Left lung (tissue), 4 donors: ENCODE measurements at regions not wholly inside any gene's neighbourhood (a gene's known extent, or its start where the extent isn't known, plus 50 kb on each side); places are given as distances from the start of the nearest gene placed in this dataset.

ENCODE experiments used
- ATAC-seq: fragments of 200-7000 bp; cut with Tn5 transposase; one replicate; pipeline ENCODE4 v1.9.1; 2020; ENCODE audit warnings: moderate library complexity
- DNase-seq, 4 donors: peaks; one replicate each; pipeline ENCODE4 v3.0.0-alpha.2; 2013 to 2020
- H3K27ac ChIP-seq, 2 donors: fragments of 200-600 bp; sonication (generic) in 1 of 2; one replicate each; pipeline versions ENCODE4 v1.5.0 to v1.8.0; 2020 to 2021
- H3K27me3 ChIP-seq, 2 donors: fragments of 200-600 bp; sonication (generic) in 1 of 2; one replicate each; pipeline versions ENCODE4 v1.5.0 to v1.8.0; 2020 to 2021
- H3K36me3 ChIP-seq, 2 donors: fragments of 200-600 bp; sonication (generic) in 1 of 2; one replicate each; pipeline versions ENCODE4 v1.5.0 to v1.8.0; 2020 to 2021
- H3K4me1 ChIP-seq, 2 donors: fragments of 200-600 bp; one replicate each; pipeline ENCODE4 v1.8.0; 2021
- H3K4me3 ChIP-seq, 2 donors: fragments of 200-600 bp; sonication (generic) in 1 of 2; one replicate each; pipeline versions ENCODE4 v1.5.0 to v1.8.0; 2020 to 2021; ENCODE audit warnings: mild to moderate bottlenecking in 1 of 2
- H3K9me3 ChIP-seq, 2 donors: fragments of 200-600 bp; sonication (generic) in 1 of 2; one replicate each; pipeline versions ENCODE4 v1.5.0 to v1.8.0; 2020 to 2021
- intact Hi-C, 2 donors: fragments of 100-400 bp; cut with DNase I; formaldehyde crosslinking; loops; one replicate each; pipeline versions ENCODE4 v1.11.2 to v1.14.2; 2022
- TF ChIP-seq, protein P1 (sequence below), 2 donors: fragments of 200-600 bp; sonication (generic) in 1 of 2; IDR thresholded peaks; one replicate each; pipeline versions ENCODE4 v1.5.0 to v1.8.0; 2021; ENCODE audit warnings: antibody characterized with exemption in 2 of 2
- donor health status: DM: no; HTN: yes; CAD: no.
- donor health status: DM: no; HTN: no; CAD: no.

DNA sequence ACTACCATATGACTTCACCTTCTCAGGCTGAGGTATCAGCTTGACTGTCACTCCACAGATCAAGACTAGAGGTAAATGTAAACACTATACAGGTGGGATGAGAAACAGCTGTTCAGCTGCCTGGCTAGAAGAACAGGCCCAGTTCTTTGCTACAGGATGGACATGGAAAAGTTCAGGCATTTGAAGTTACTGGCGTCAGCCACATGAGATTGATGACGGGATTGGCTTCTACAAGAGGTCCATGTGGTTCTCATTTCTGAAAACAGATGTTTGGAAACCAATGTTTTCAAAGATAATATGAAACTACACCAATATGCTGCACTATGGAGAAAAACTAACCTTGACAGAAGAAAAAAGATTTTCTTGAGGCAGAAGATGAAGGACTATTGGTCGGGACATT lies 324.1 kb downstream of the CDH10 start:
- DNase-seq (no peak), ATAC-seq (no peak)
- intact Hi-C loops: no loop called here
- Histone ChIP-seq H3K27ac (no peak overlapping the region), H3K27me3 (no peaks in the 10 kb centered on the region), H3K4me3 (no peak overlapping the region), H3K4me1 (no peaks in the 10 kb centered on the region), H3K9me3 (peaks cover 0 to 6% of the 10 kb centered on the region in 2 donors), H3K36me3 (no peaks in the 10 kb centered on the region)
- TF ChIP-seq, protein P1, sequence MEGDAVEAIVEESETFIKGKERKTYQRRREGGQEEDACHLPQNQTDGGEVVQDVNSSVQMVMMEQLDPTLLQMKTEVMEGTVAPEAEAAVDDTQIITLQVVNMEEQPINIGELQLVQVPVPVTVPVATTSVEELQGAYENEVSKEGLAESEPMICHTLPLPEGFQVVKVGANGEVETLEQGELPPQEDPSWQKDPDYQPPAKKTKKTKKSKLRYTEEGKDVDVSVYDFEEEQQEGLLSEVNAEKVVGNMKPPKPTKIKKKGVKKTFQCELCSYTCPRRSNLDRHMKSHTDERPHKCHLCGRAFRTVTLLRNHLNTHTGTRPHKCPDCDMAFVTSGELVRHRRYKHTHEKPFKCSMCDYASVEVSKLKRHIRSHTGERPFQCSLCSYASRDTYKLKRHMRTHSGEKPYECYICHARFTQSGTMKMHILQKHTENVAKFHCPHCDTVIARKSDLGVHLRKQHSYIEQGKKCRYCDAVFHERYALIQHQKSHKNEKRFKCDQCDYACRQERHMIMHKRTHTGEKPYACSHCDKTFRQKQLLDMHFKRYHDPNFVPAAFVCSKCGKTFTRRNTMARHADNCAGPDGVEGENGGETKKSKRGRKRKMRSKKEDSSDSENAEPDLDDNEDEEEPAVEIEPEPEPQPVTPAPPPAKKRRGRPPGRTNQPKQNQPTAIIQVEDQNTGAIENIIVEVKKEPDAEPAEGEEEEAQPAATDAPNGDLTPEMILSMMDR (IDR thresholded peaks at IDR 0.05): no peak

DNA sequence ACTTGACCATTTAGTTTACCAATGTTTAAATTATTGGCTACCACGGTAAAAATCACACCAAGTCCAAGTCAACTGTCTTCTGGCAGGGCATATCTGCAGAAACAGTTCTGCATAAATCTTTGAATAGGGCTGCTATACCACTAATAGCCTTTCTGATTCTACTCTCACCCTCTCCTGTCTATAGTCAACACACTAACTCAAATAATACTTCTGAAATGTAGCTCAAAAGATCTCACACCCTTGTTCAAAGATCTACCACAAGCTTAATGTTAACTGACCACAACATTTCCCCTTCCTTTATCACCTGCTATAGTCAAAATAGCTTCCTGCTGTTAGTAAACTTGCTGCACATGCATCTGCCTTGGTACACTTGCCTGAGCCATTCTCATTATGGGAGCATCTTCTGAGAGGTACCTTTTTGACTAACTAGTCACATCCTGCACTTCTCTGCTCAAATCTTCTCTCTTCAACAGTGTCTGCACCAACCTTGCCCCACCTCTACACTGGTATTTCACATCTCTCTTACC lies 319.4 kb downstream of the CDH10 start:
- no peaks in the 10 kb centered on the region for H3K27me3 ChIP-seq
- intact Hi-C loops: no loop called here
- no peaks in the 10 kb centered on the region for H3K36me3 ChIP-seq
- TF ChIP-seq, protein P1 (IDR thresholded peaks at IDR 0.05): no peak
- no peak overlapping the region for H3K4me3 ChIP-seq
- H3K27ac ChIP-seq: no peak overlapping the region
- no peak for DNase-seq
- H3K9me3 ChIP-seq: no peaks in the 10 kb centered on the region
- ATAC-seq: no peak
- H3K4me1 ChIP-seq: no peaks in the 10 kb centered on the region

DNA sequence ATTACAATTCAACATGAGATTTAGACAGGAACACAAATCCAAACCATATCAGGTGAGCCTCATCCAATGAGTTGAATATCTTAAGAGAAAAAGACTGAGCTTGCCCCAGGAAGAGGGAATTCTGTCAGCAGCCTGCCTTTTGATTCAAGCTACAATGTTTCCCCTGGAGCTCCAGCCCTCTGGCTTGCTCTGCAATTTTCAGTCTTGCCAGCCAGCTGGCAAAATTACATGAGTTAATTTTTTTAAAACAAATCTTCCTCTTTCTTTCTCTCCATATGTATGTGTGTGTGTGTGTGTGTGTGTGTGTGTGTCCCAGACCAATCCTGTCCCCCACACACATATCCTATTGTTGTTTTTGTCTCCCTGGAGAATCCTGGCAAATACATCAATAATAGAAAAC lies 313.2 kb downstream of the CDH10 start:
- TF ChIP-seq, protein P1 (IDR thresholded peaks at IDR 0.05): no peak
- Histone ChIP-seq H3K4me1 (no peaks in the 10 kb centered on the region), H3K27me3 (no peaks in the 10 kb centered on the region), H3K9me3 (no peaks in the 10 kb centered on the region), H3K27ac (no peak overlapping the region), H3K36me3 (no peaks in the 10 kb centered on the region), H3K4me3 (no peak overlapping the region)
- no peak for DNase-seq
- no peak for ATAC-seq
- intact Hi-C loops: no loop called here

DNA sequence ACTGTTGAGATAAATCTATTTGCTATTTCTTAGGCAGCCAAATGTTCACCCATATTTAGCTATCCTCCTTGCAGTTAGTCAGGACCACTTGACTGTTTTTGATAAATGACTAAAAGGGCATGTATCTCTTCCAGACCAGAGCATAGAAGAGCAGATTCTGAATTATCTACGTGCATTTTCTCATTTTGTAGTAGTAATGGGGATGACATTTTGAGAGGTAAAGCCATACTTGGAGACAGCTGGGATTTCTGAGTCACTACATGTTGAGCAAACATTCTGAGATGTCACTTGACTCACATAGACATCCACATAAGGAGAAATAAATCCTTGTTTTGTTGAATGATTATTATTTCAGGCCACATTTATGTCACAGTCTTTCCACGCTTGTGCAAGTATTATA lies 297.6 kb downstream of the CDH10 start:
- Histone ChIP-seq H3K4me3 (no peak overlapping the region), H3K4me1 (no peaks in the 10 kb centered on the region), H3K27me3 (no peaks in the 10 kb centered on the region), H3K27ac (no peak overlapping the region), H3K9me3 (no peaks in the 10 kb centered on the region), H3K36me3 (no peaks in the 10 kb centered on the region)
- DNase-seq (no peak), ATAC-seq (no peak)
- intact Hi-C loops: no loop called here
- TF ChIP-seq, protein P1 (IDR thresholded peaks at IDR 0.05): no peak

DNA sequence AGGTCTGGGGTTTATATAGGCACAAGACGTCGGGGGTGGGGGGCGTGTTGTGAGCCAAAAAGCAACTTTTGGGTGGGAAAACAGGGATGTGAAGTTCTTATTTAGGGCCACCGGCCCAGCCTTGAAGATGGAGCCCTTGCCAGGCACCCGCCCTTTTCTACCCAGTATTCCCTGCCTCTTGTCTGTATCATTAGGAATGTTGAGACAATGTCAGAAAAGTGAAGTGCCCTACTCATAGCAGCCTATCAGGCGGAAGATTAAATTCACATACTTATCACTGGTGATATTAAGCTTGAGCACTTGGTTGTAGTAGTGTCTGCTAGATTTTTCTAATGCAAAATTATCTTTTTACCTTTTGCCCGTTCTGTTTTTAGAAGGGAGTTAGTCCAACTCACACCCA lies 293.5 kb downstream of the CDH10 start:
- intact Hi-C loops: no loop called here
- Histone ChIP-seq H3K4me1 (no peaks in the 10 kb centered on the region), H3K27me3 (no peaks in the 10 kb centered on the region), H3K27ac (no peak overlapping the region), H3K9me3 (no peaks in the 10 kb centered on the region), H3K36me3 (no peaks in the 10 kb centered on the region), H3K4me3 (no peak overlapping the region)
- ATAC-seq: no peak
- DNase-seq: no peak
- TF ChIP-seq, protein P1 (IDR thresholded peaks at IDR 0.05): no peak
